SK-N-SH treated with all-trans-retinoic acid at 6 μM for 48 hours (cell line): ENCODE measurements at regions not wholly inside any gene's neighbourhood (a gene's known extent, or its start where the extent isn't known, plus 50 kb on each side); places are given as distances from the start of the nearest gene placed in this dataset.

Source experiments
- RARB ChIP-seq: fragments of 250-450 bp; sonication (Bioruptor Pico); IDR thresholded peaks from 2 replicates; pipeline ENCODE4 v1.8.0; 2021; ENCODE audit warnings: mild to moderate bottlenecking, moderate library complexity
- ZFP30 ChIP-seq: fragments of 450-650 bp; formaldehyde crosslinking; IDR thresholded peaks from 2 replicates; pipeline ENCODE4 v1.5.0; 2022; ENCODE audit warnings: mild to moderate bottlenecking, moderate library complexity
- ZNF8 ChIP-seq: fragments of 450-650 bp; formaldehyde crosslinking; IDR thresholded peaks from 2 replicates; pipeline ENCODE4 v1.5.0; 2020; ENCODE audit warnings: mild to moderate bottlenecking, moderate library complexity
- TF ChIP-seq, protein P1 (sequence below): fragments of 250-450 bp; sonication (Bioruptor Pico); IDR thresholded peaks from 2 replicates; pipeline ENCODE4 v1.8.0; 2020; ENCODE audit warnings: mild to moderate bottlenecking, moderate library complexity, borderline replicate concordance

DNA sequence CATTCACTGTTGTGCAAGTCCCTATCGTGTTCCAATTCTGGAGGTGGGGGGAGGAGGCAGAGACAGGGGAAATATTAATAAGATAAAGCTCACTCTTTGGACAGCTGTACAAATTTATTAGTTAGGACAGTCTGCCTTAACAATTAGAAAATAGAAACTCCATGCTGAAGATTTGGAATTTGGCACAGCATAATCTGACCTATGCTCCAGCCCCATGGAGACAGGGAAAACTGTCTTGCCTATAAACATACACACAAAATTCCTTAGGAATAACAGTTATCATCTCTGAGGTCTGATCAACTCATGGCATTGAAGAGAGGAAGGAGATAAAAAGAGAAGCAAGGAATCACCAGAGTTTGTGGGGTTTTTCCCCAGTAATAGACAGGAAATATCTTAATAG is 335.4 kb upstream of the MEOX2 start:
- TF ChIP-seq ZFP30, result no peak
- no peak for TF ChIP-seq ZNF8
- TF ChIP-seq, protein P1, sequence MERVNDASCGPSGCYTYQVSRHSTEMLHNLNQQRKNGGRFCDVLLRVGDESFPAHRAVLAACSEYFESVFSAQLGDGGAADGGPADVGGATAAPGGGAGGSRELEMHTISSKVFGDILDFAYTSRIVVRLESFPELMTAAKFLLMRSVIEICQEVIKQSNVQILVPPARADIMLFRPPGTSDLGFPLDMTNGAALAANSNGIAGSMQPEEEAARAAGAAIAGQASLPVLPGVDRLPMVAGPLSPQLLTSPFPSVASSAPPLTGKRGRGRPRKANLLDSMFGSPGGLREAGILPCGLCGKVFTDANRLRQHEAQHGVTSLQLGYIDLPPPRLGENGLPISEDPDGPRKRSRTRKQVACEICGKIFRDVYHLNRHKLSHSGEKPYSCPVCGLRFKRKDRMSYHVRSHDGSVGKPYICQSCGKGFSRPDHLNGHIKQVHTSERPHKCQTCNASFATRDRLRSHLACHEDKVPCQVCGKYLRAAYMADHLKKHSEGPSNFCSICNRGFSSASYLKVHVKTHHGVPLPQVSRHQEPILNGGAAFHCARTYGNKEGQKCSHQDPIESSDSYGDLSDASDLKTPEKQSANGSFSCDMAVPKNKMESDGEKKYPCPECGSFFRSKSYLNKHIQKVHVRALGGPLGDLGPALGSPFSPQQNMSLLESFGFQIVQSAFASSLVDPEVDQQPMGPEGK, result no peak
- TF ChIP-seq RARB (CRISPR knock-in tag), result no peak
